Uterus (tissue), 2 donors: ENCODE measurements at regions not wholly inside any gene's neighbourhood (a gene's known extent, or its start where the extent isn't known, plus 50 kb on each side); places are given as distances from the start of the nearest gene placed in this dataset.

Source experiments
- CTCF ChIP-seq, 4 experiments: fragments of 200-600 bp in 2 of 4; fragments of 450-650 bp in 2 of 4; sonication (generic) in 2 of 4; IDR thresholded peaks; one replicate each; pipeline ENCODE4 v1.5.1; 2016 to 2019; ENCODE audit warnings: antibody characterized with exemption in 4 of 4, mild to moderate bottlenecking in 2 of 4, moderate library complexity in 1 of 4
- POLR2A ChIP-seq, 2 donors: fragments of 450-650 bp; IDR thresholded peaks; one replicate each; pipeline ENCODE4 v1.6.1; 2016; ENCODE audit warnings: antibody characterized with exemption in 2 of 2, mild to moderate bottlenecking in 1 of 2, moderate library complexity in 1 of 2

DNA sequence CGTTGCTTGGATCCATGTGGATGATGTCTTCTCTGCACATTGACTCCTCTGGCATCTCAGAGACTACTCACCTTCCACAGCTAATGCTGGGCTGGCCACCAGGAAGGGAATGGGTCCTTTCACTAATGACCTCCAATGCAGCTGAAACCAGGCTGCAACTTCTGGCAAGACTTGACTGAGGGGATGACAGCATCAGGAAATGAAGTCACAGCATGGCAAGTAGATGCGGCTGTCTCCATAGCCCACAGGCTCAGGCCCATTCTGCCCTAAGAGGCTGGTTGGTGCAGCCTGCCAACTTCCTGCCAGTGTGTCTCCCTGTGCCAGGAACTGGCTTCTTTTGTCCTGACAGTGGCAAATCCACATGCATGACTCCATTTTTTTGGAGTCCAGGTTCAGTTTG lies 467.3 kb downstream of the TSHZ3 start:
- TF ChIP-seq CTCF (IDR thresholded peaks at IDR 0.05): no peak
- no peak for TF ChIP-seq POLR2A (IDR thresholded peaks at IDR 0.05)
